ENCODE measurements at regions not wholly inside any gene's neighbourhood (a gene's known extent, or its start where the extent isn't known, plus 50 kb on each side); places are given as distances from the start of the nearest gene placed in this dataset.
A peak's percentile ranks its signal among the peaks of the same experiment; 100 is the strongest.

- Mint-ChIP-seq H3K4me1 (peaks cover 33% of the 10 kb centered on the region), H3K4me3 (no peak overlapping the region), H3K9me3 (peaks cover 0 to 2% (median 0%) of the 10 kb centered on the region in 7 donors), H3K27me3 (ENCODE audit: low read depth in 3 of 3) (peaks cover 11 to 28% (median 17%) of the 10 kb centered on the region in 3 donors), H3K36me3 (peaks cover 5 to 10% of the 10 kb centered on the region in 2 donors), H3K27ac (no peak overlapping the region)
- no peak for DNase-seq
- intact Hi-C loops (cut with micrococcal nuclease): no loop called here
- Histone ChIP-seq H3K79me2 (ENCODE audit: insufficient read depth, low read length) (no peaks in the 10 kb centered on the region), H3K9ac (ENCODE audit: insufficient read depth, low read length, poor library complexity, severe bottlenecking) (no peak overlapping the region), H2AFZ (ENCODE audit: insufficient read depth, low read depth, low read length, poor library complexity, severe bottlenecking) (no peak overlapping the region), H3K27ac (ENCODE audit: low read depth in 1 of 2, low read length in 2 of 2) (no peak overlapping the region), H3K4me3 (replicated peaks in 1 of 3; ENCODE audit: low read depth in 2 of 3, low read length in 3 of 3) (no peak overlapping the region), H4K20me1 (ENCODE audit: insufficient read depth, low read length) (no peaks in the 10 kb centered on the region), H3K4me1 (ENCODE audit: control insufficient read depth in 1 of 2, insufficient read depth in 2 of 2, low read length in 2 of 2) (peaks cover 32 to 42% of the 10 kb centered on the region in 2 donors), H3K27me3 (ENCODE audit: control insufficient read depth in 2 of 2, insufficient read depth in 2 of 2, low read length in 2 of 2) (peaks cover 3 to 6% of the 10 kb centered on the region in 2 donors), H3K36me3 (replicated peaks in 1 of 2; ENCODE audit: control insufficient read depth in 1 of 2, insufficient read depth in 2 of 2, low read length in 2 of 2) (no peaks in the 10 kb centered on the region), H3K4me2 (replicated peaks; ENCODE audit: extremely low read depth, low read length, poor library complexity, severe bottlenecking) (no peak overlapping the region), H3K9me3 (replicated peaks in 1 of 2; ENCODE audit: control insufficient read depth in 1 of 2, insufficient read depth in 1 of 2, low read length in 2 of 2) (no peaks in the 10 kb centered on the region)
- no CpG with 5 or more reads among the region's 3 CpGs for WGBS (ENCODE audit: insufficient coverage)
- no peak for TF ChIP-seq CTCF (IDR thresholded peaks at IDR 0.05)
These were observed 347.8 kb upstream of the PLET1 start for GRCh38 chr11:112608509-112608908.

- Histone ChIP-seq H3K9me3 (replicated peaks in 1 of 2; ENCODE audit: control insufficient read depth in 1 of 2, insufficient read depth in 1 of 2, low read length in 2 of 2) (no peaks in the 10 kb centered on the region), H3K79me2 (ENCODE audit: insufficient read depth, low read length) (no peaks in the 10 kb centered on the region), H2AFZ (ENCODE audit: insufficient read depth, low read depth, low read length, poor library complexity, severe bottlenecking) (no peak overlapping the region), H3K27me3 (ENCODE audit: control insufficient read depth in 2 of 2, insufficient read depth in 2 of 2, low read length in 2 of 2) (peaks cover 0 to 3% of the 10 kb centered on the region in 2 donors), H3K4me3 (replicated peaks in 1 of 3; ENCODE audit: low read depth in 2 of 3, low read length in 3 of 3) (peak overlapping the region in 1 of 3 experiments; percentile 56), H3K4me2 (replicated peaks; ENCODE audit: extremely low read depth, low read length, poor library complexity, severe bottlenecking) (peak overlapping the region; percentile 64), H3K9ac (ENCODE audit: insufficient read depth, low read length, poor library complexity, severe bottlenecking) (no peak overlapping the region), H4K20me1 (ENCODE audit: insufficient read depth, low read length) (no peaks in the 10 kb centered on the region), H3K4me1 (ENCODE audit: control insufficient read depth in 1 of 2, insufficient read depth in 2 of 2, low read length in 2 of 2) (peaks cover 52 to 61% of the 10 kb centered on the region in 2 donors), H3K36me3 (replicated peaks in 1 of 2; ENCODE audit: control insufficient read depth in 1 of 2, insufficient read depth in 2 of 2, low read length in 2 of 2) (no peaks in the 10 kb centered on the region), H3K27ac (ENCODE audit: low read depth in 1 of 2, low read length in 2 of 2) (peak overlapping the region in 1 of 2 donors; percentile 71)
- Mint-ChIP-seq H3K27ac (peak overlapping the region in 3 of 7 donors; percentile 15 to 78 (median 72)), H3K36me3 (peaks cover 5 to 18% of the 10 kb centered on the region in 2 donors), H3K4me3 (peak overlapping the region in 1 of 2 donors; percentile 54), H3K4me1 (peaks cover 51% of the 10 kb centered on the region), H3K27me3 (ENCODE audit: low read depth in 3 of 3) (peaks cover 10 to 18% (median 17%) of the 10 kb centered on the region in 3 donors), H3K9me3 (peaks cover 0 to 2% (median 0%) of the 10 kb centered on the region in 7 donors)
- no peak for DNase-seq
- no peak for TF ChIP-seq CTCF (IDR thresholded peaks at IDR 0.05)
- intact Hi-C loops (cut with micrococcal nuclease): no loop called here
These were observed 349.8 kb upstream of the PLET1 start for GRCh38 chr11:112610494-112610893.
